Astrocyte (in vitro differentiated cells and primary cell): ENCODE measurements at regions not wholly inside any gene's neighbourhood (a gene's known extent, or its start where the extent isn't known, plus 50 kb on each side); places are given as distances from the start of the nearest gene placed in this dataset.

Experiments
- DNase-seq: peaks from one replicate; pipeline ENCODE4 v3.0.0-alpha.2; 2010; ENCODE audit warnings: low read depth
- FAIRE-seq: peaks from 2 replicates; lab custom pipeline; 2011; peaks lifted over from hg19 to GRCh38; lab: Jason Lieb, UNC
- H2AFZ ChIP-seq: 2 replicates; pipeline ENCODE4 v1.6.0; 2012; ENCODE audit warnings: low read depth, low read length, inconsistent platforms
- H3K27ac ChIP-seq: 2 replicates; pipeline ENCODE4 v1.5.1; 2011; ENCODE audit warnings: low read depth, low read length, inconsistent platforms
- H3K27me3 ChIP-seq: 2 replicates; pipeline ENCODE4 v1.6.0; 2011; ENCODE audit warnings: low read length, inconsistent platforms; ENCODE audit not compliant: insufficient read depth
- H3K36me3 ChIP-seq: 2 replicates; pipeline ENCODE4 v1.5.1; 2011; ENCODE audit warnings: low read length, inconsistent platforms; ENCODE audit not compliant: insufficient read depth
- H3K4me1 ChIP-seq: 2 replicates; pipeline ENCODE4 v1.5.1; 2011; ENCODE audit warnings: low read length, inconsistent platforms; ENCODE audit not compliant: insufficient read depth
- H3K4me2 ChIP-seq: 2 replicates; pipeline ENCODE4 v1.6.0; 2012; ENCODE audit warnings: low read length, inconsistent platforms
- H3K4me3 ChIP-seq: 2 replicates; pipeline ENCODE4 v1.5.1; 2011; ENCODE audit warnings: low read depth, mild to moderate bottlenecking, low read length, inconsistent platforms; ENCODE audit not compliant: insufficient read depth
- H3K79me2 ChIP-seq: 2 replicates; pipeline ENCODE4 v1.6.0; 2012; ENCODE audit warnings: mild to moderate bottlenecking, low read length, inconsistent platforms; ENCODE audit not compliant: insufficient read depth
- H3K9ac ChIP-seq: 2 replicates; pipeline ENCODE4 v1.6.0; 2012; ENCODE audit warnings: mild to moderate bottlenecking, low read length, inconsistent platforms
- H3K9me3 ChIP-seq: 2 replicates; pipeline ENCODE4 v1.5.1; 2012; ENCODE audit warnings: low read depth, mild to moderate bottlenecking, low read length, inconsistent platforms; ENCODE audit not compliant: insufficient read depth
- H4K20me1 ChIP-seq: 2 replicates; pipeline ENCODE4 v1.6.0; 2012; ENCODE audit warnings: low read length, inconsistent platforms; ENCODE audit not compliant: insufficient read depth
- H3K27ac Mint-ChIP-seq: one replicate; pipeline ENCODE4 v1.8.0; 2021; ENCODE audit warnings: mild to moderate bottlenecking, mixed read lengths; ENCODE audit not compliant: unreplicated experiment
- H3K27me3 Mint-ChIP-seq: one replicate; pipeline ENCODE4 v1.8.0; 2021; ENCODE audit warnings: low read depth, mixed read lengths; ENCODE audit not compliant: unreplicated experiment
- H3K36me3 Mint-ChIP-seq: one replicate; pipeline ENCODE4 v1.8.0; 2021; ENCODE audit warnings: low read depth, mixed read lengths; ENCODE audit not compliant: unreplicated experiment
- H3K4me1 Mint-ChIP-seq: one replicate; pipeline ENCODE4 v1.8.0; 2021; ENCODE audit warnings: low read depth, mixed read lengths; ENCODE audit not compliant: unreplicated experiment
- H3K4me3 Mint-ChIP-seq: one replicate; pipeline ENCODE4 v1.8.0; 2021; ENCODE audit warnings: mild to moderate bottlenecking, moderate library complexity, mixed read lengths; ENCODE audit not compliant: unreplicated experiment
- H3K9me3 Mint-ChIP-seq: one replicate; pipeline ENCODE4 v1.8.0; 2021; ENCODE audit warnings: mild to moderate bottlenecking, mixed read lengths; ENCODE audit not compliant: unreplicated experiment
- CTCF ChIP-seq: IDR thresholded peaks from 2 replicates; pipeline ENCODE4 v1.5.1; 2011; ENCODE audit warnings: low read depth, mild to moderate bottlenecking, inconsistent platforms, low read length, moderate library complexity; ENCODE audit not compliant: insufficient read depth
- EZH2 ChIP-seq: IDR thresholded peaks from 2 replicates; pipeline ENCODE4 v1.6.1; 2012; ENCODE audit warnings: mild to moderate bottlenecking, low read length, inconsistent platforms; ENCODE audit not compliant: insufficient read depth

- Histone ChIP-seq H3K36me3 (no peaks in the 10 kb centered on the region), H3K79me2 (peaks cover 42% of the 10 kb centered on the region), H4K20me1 (peaks cover 9% of the 10 kb centered on the region), H3K4me3 (no peak overlapping the region), H3K4me2 (no peak overlapping the region), H3K9me3 (no peaks in the 10 kb centered on the region), H3K4me1 (no peaks in the 10 kb centered on the region), H3K27me3 (no peaks in the 10 kb centered on the region), H3K9ac (no peak overlapping the region), H3K27ac (no peak overlapping the region), H2AFZ (no peak overlapping the region)
- peaks cover 4% of the 10 kb centered on the region for H3K4me1 Mint-ChIP-seq
- H3K27ac Mint-ChIP-seq = no peak overlapping the region
- H3K27me3 Mint-ChIP-seq = no peaks in the 10 kb centered on the region
- no peak for FAIRE-seq
- no peak for DNase-seq
- H3K4me3 Mint-ChIP-seq = no peak overlapping the region
- TF ChIP-seq EZH2 = no peak
- TF ChIP-seq CTCF = no peak
- no peaks in the 10 kb centered on the region for H3K36me3 Mint-ChIP-seq
- no peaks in the 10 kb centered on the region for H3K9me3 Mint-ChIP-seq
Measured at GRCh38 chrY:19577250-19577649, 167.3 kb downstream of the KDM5D start.

GRCh38 chrY:19574939-19575338 is 169.6 kb downstream of the KDM5D start:
- no peak for FAIRE-seq

More at GRCh38 chrY:19574939-19575338, 169.6 kb downstream of the KDM5D start:
- no peaks in the 10 kb centered on the region for H3K36me3 ChIP-seq
- H3K27me3 Mint-ChIP-seq = no peaks in the 10 kb centered on the region
- H3K4me3 Mint-ChIP-seq = no peak overlapping the region
- H3K4me1 ChIP-seq = no peaks in the 10 kb centered on the region
- no peak overlapping the region for H3K9ac ChIP-seq
- peaks cover 62% of the 10 kb centered on the region for H3K79me2 ChIP-seq
- TF ChIP-seq EZH2 (no peak), CTCF (no peak)
- no peak overlapping the region for H3K4me2 ChIP-seq
- DNase-seq = no peak
- no peaks in the 10 kb centered on the region for H3K9me3 Mint-ChIP-seq
- H3K27me3 ChIP-seq = no peaks in the 10 kb centered on the region
- no peaks in the 10 kb centered on the region for H3K36me3 Mint-ChIP-seq
- no peak overlapping the region for H3K4me3 ChIP-seq
- H3K27ac Mint-ChIP-seq = no peak overlapping the region
- no peak overlapping the region for H2AFZ ChIP-seq
- peaks cover 12% of the 10 kb centered on the region for H3K4me1 Mint-ChIP-seq
- no peaks in the 10 kb centered on the region for H3K9me3 ChIP-seq
- H4K20me1 ChIP-seq = peaks cover 31% of the 10 kb centered on the region
- no peak overlapping the region for H3K27ac ChIP-seq
